Spleen (tissue), 7 donors: ENCODE measurements at regions not wholly inside any gene's neighbourhood (a gene's known extent, or its start where the extent isn't known, plus 50 kb on each side); places are given as distances from the start of the nearest gene placed in this dataset.

ENCODE experiments used
- CTCF ChIP-seq, 11 experiments: fragments of 200-600 bp in 7 of 11; fragments of 450-650 bp in 4 of 11; sonication (generic) in 4 of 11; IDR thresholded peaks in 8 of 11; conservative IDR thresholded peaks in 3 of 11; 1 replicate in 7 of 11; 2 replicates in 4 of 11; pipeline versions ENCODE4 v1.4.0 to v1.8.0; 2016 to 2021; ENCODE audit warnings: antibody characterized with exemption in 11 of 11, inconsistent platforms in 4 of 11, mild to moderate bottlenecking in 1 of 11
- POLR2A ChIP-seq, 3 donors: fragments of 450-650 bp; IDR thresholded peaks; one replicate each; pipeline ENCODE4 v1.5.1; 2017; ENCODE audit warnings: antibody characterized with exemption in 3 of 3, mild to moderate bottlenecking in 1 of 3
- donor health status: DM: no; HTN: no; CAD: no; lungs with moderate emphysema.
- donor health status: DM: no; HTN: no; CAD: no.
- donor health status: DM: no; HTN: no; CAD: no.

- no peak for TF ChIP-seq CTCF (IDR thresholded peaks at IDR 0.05 in 8 of 11, conservative IDR thresholded peaks at IDR 0.05 in 3 of 11)
- no peak for TF ChIP-seq POLR2A (IDR thresholded peaks at IDR 0.05)
Observed at GRCh38 chr17:14831491-14831890, 433.6 kb downstream of the PMP22 start.
